ENCODE measurements at regions not wholly inside any gene's neighbourhood (a gene's known extent, or its start where the extent isn't known, plus 50 kb on each side); places are given as distances from the start of the nearest gene placed in this dataset.

GRCh38 chr4:135735512-135735911, 1533.9 kb upstream of the PABPC4L start:
- CTCF ChIA-PET = no interaction called here
- no peak for DNase-seq (ENCODE audit: low read depth, low spot score)
- no peak for TF ChIP-seq CTCF (IDR thresholded peaks at IDR 0.05; ENCODE audit: low read depth, low read length)

GRCh38 chr4:135732448-135732847, 1530.9 kb upstream of the PABPC4L start:
- H3K27ac ChIP-seq (ENCODE audit: low read depth, low read length) = no peak overlapping the region
- H3K27me3 ChIP-seq (ENCODE audit: control insufficient read depth, insufficient read depth, low read length) = no peaks in the 10 kb centered on the region
- no peak for TF ChIP-seq CTCF (IDR thresholded peaks at IDR 0.05; ENCODE audit: low read depth, low read length)
- no peaks in the 10 kb centered on the region for H3K9me3 ChIP-seq (ENCODE audit: control insufficient read depth, insufficient read depth, low read length)
- no peak for DNase-seq (ENCODE audit: low read depth, low spot score)
- no peak overlapping the region for H3K4me3 ChIP-seq (ENCODE audit: low read depth, low read length)
- POLR2A ChIA-PET = no interaction called here
- CTCF ChIA-PET = no interaction called here

More at GRCh38 chr4:135735512-135735911, 1533.9 kb upstream of the PABPC4L start:
- H3K27me3 ChIP-seq (ENCODE audit: control insufficient read depth, insufficient read depth, low read length) = no peaks in the 10 kb centered on the region
- H3K4me3 ChIP-seq (ENCODE audit: low read depth, low read length) = no peak overlapping the region
- no peak overlapping the region for H3K27ac ChIP-seq (ENCODE audit: low read depth, low read length)
- H3K9me3 ChIP-seq (ENCODE audit: control insufficient read depth, insufficient read depth, low read length) = no peaks in the 10 kb centered on the region
- POLR2A ChIA-PET = no interaction called here

- no peak for DNase-seq (ENCODE audit: low read depth, low spot score)
- Histone ChIP-seq H3K27ac (ENCODE audit: low read depth, low read length) (no peak overlapping the region), H3K4me3 (ENCODE audit: low read depth, low read length) (no peak overlapping the region), H3K27me3 (ENCODE audit: control insufficient read depth, insufficient read depth, low read length) (no peaks in the 10 kb centered on the region), H3K9me3 (ENCODE audit: control insufficient read depth, insufficient read depth, low read length) (no peaks in the 10 kb centered on the region)
- ChIA-PET CTCF (interaction anchor here (0.6 kb wide), 1 partner anchor 652 kb away, joined by 3 read pairs; no protein-coding TSS in a partner anchor), POLR2A (no interaction called here)
- TF ChIP-seq CTCF (IDR thresholded peaks at IDR 0.05; ENCODE audit: low read depth, low read length) = no peak
Observed at GRCh38 chr4:135731682-135732081, 1530.1 kb upstream of the PABPC4L start.

- H3K4me3 ChIP-seq (ENCODE audit: low read depth, low read length) = no peak overlapping the region
- no peaks in the 10 kb centered on the region for H3K9me3 ChIP-seq (ENCODE audit: control insufficient read depth, insufficient read depth, low read length)
- no peaks in the 10 kb centered on the region for H3K27me3 ChIP-seq (ENCODE audit: control insufficient read depth, insufficient read depth, low read length)
- no peak for DNase-seq (ENCODE audit: low read depth, low spot score)
- no peak for TF ChIP-seq CTCF (IDR thresholded peaks at IDR 0.05; ENCODE audit: low read depth, low read length)
- H3K27ac ChIP-seq (ENCODE audit: low read depth, low read length) = no peak overlapping the region
- POLR2A ChIA-PET = no interaction called here
- CTCF ChIA-PET = no interaction called here
Observed at GRCh38 chr4:135724421-135724820, 1522.8 kb upstream of the PABPC4L start.

GRCh38 chr4:135718019-135718418, 1516.4 kb upstream of the PABPC4L start:
- peaks cover 5% of the 10 kb centered on the region; the same call in 1 of the 2 replicates for H3K9me3 ChIP-seq (ENCODE audit: control insufficient read depth, insufficient read depth, low read length)
- no peaks in the 10 kb centered on the region for H3K27me3 ChIP-seq (ENCODE audit: control insufficient read depth, insufficient read depth, low read length)
- no peak overlapping the region for H3K4me3 ChIP-seq (ENCODE audit: low read depth, low read length)
- POLR2A ChIA-PET = no interaction called here
- H3K27ac ChIP-seq (ENCODE audit: low read depth, low read length) = no peak overlapping the region
- CTCF ChIA-PET = interaction anchor here (1.2 kb wide), 1 partner anchor 9 kb away, joined by 3 read pairs; no protein-coding TSS in a partner anchor
- TF ChIP-seq CTCF (IDR thresholded peaks at IDR 0.05; ENCODE audit: low read depth, low read length) = no peak
- DNase-seq (ENCODE audit: low read depth, low spot score) = no peak
